ENCODE measurements at regions not wholly inside any gene's neighbourhood (a gene's known extent, or its start where the extent isn't known, plus 50 kb on each side); places are given as distances from the start of the nearest gene placed in this dataset.

DNA sequence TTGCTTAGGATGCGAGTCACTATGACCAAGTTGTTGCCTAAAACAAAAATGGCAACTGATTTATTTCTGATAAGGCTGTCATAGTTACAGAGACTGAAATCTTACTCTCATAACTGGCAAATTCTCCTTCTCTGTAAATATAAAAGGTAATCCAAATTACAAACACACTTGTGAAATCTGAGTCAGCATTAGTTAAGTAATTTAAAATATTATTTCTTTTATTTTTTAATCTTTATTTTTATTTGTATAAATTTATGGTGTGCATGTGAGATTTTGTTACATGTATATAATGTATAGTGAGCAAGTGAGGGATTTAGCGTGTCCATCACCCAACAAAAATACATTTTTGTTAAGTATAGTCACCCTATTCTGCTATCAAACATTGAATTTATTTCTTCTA lies 1342.8 kb upstream of the TMEFF2 start:
- TF ChIP-seq ZFX (IDR thresholded peaks at IDR 0.05; ENCODE audit: borderline replicate concordance): no peak
- TF ChIP-seq, protein P1, sequence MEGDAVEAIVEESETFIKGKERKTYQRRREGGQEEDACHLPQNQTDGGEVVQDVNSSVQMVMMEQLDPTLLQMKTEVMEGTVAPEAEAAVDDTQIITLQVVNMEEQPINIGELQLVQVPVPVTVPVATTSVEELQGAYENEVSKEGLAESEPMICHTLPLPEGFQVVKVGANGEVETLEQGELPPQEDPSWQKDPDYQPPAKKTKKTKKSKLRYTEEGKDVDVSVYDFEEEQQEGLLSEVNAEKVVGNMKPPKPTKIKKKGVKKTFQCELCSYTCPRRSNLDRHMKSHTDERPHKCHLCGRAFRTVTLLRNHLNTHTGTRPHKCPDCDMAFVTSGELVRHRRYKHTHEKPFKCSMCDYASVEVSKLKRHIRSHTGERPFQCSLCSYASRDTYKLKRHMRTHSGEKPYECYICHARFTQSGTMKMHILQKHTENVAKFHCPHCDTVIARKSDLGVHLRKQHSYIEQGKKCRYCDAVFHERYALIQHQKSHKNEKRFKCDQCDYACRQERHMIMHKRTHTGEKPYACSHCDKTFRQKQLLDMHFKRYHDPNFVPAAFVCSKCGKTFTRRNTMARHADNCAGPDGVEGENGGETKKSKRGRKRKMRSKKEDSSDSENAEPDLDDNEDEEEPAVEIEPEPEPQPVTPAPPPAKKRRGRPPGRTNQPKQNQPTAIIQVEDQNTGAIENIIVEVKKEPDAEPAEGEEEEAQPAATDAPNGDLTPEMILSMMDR (IDR thresholded peaks at IDR 0.05): no peak
- no peak overlapping the region for H3K27ac ChIP-seq

DNA sequence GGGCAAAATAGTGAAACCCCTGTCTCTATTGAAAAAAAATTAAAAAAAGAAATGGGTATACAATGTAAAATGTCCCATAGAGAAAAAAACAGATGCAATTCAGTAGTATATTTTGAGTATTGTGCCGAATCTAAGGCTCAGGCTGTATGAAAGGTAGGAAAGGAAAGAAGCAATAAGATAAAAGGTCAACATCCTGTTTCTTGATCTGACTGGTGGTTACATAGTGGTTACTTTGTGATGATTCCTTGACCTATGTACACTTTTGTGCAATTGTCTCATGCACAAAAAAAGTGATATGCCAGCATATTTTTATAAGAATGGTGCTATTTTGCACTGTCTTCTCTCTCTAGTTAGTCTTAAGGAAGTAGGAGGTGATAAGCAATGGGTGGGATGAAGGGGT lies 1333.7 kb upstream of the TMEFF2 start:
- no peak for TF ChIP-seq ZFX (IDR thresholded peaks at IDR 0.05; ENCODE audit: borderline replicate concordance)
- TF ChIP-seq, protein P1 (IDR thresholded peaks at IDR 0.05): no peak
- H3K27ac ChIP-seq: no peak overlapping the region

DNA sequence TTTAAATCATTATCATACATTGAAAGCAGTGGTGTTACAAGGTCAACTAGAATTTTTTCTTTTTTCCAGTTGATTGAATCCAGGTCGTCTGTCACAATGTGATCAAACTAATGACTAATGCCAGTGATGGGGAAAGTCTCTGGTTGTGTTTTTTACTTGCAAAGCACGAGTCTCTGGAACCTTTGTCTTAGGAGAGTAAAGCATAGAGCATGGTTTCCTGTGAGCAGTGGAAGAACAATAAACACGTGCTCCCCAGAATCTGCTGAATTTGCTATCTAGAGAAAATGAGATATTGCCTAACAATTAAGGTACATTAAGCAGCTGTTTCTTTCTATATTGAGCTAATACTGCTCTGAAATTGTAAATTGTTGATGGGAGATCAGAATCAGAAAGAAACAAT lies 1332.4 kb upstream of the TMEFF2 start:
- no peak for TF ChIP-seq ZFX (IDR thresholded peaks at IDR 0.05; ENCODE audit: borderline replicate concordance)
- TF ChIP-seq, protein P1 (IDR thresholded peaks at IDR 0.05): no peak
- H3K27ac ChIP-seq: no peak overlapping the region

DNA sequence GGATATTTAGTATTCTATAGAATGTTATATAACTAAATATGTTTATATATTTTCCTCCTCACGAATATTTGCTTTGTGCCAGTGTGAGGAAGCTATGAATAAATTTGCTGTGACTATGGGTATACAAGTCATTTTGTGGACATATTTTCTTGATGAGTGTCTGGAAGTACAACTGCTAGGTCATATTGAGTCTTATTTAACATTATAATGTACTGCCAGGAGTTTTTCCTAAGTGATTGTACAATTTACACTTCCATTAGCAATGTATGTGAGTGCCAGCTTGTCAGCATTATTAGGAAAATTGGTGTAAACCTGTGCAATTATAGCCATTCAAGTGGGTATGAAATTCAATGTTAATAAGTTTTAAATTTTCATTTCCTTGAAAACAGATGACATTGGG lies 1328.9 kb upstream of the TMEFF2 start:
- H3K27ac ChIP-seq: no peak overlapping the region
- TF ChIP-seq, protein P1 (IDR thresholded peaks at IDR 0.05): no peak
- no peak for TF ChIP-seq ZFX (IDR thresholded peaks at IDR 0.05; ENCODE audit: borderline replicate concordance)

DNA sequence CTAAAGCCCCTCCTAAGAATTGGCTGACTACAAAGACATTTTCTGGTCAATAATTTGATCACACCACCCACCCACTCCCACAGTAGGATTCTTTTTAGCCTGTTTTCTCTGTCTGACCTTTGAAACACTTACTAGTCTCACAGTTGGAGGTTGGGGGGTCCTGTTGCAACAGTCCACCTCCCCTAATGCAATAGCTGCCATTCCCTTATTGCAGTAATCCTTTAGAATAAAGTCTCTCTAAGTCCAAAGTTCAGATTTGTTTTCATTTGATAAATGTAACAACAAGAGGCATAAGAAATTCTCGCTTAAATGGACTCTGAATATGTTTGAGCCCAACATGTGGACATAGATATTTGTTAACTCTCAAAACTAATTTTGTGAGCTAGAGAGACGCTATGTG lies 1326.8 kb upstream of the TMEFF2 start:
- no peak overlapping the region for H3K27ac ChIP-seq
- no peak for TF ChIP-seq ZFX (IDR thresholded peaks at IDR 0.05; ENCODE audit: borderline replicate concordance)
- TF ChIP-seq, protein P1 (IDR thresholded peaks at IDR 0.05): no peak

DNA sequence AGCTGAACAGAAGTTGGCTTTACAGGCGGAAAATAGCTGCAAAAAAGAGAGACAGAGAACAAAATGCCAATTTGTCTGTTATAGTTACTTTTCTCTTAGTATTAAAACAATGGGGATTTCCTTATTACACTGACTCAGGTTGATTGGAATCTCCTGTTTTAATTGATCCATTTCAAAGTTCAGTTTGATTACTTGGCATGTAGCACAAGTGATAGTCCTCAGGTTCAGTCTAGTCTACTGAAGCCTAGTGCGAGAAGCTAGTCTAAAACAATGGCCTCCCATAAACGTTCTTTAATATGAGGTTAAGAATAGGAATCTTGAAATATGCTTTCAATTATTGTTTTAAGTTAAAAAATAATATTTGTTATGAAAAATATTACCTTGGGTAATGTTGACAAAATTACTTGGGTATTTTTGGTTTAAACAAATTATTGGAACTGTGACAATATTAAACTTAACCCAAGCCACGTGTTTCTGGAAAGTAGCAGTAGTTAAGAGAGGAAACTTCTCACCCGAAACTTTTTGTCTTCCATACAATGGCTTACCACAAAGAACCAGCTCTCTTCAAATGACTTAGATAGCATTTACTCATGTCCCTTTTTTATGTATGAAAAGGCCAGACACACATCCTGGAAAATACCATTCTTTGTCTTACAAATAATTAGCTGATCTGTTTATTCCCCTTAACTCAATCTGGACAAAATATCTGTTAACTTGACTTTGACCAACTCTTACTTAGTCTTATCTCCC lies 1326.2 kb upstream of the TMEFF2 start:
- H3K27ac ChIP-seq: no peak overlapping the region
- no peak for TF ChIP-seq ZFX (IDR thresholded peaks at IDR 0.05; ENCODE audit: borderline replicate concordance)
- TF ChIP-seq, protein P1 (IDR thresholded peaks at IDR 0.05): no peak

DNA sequence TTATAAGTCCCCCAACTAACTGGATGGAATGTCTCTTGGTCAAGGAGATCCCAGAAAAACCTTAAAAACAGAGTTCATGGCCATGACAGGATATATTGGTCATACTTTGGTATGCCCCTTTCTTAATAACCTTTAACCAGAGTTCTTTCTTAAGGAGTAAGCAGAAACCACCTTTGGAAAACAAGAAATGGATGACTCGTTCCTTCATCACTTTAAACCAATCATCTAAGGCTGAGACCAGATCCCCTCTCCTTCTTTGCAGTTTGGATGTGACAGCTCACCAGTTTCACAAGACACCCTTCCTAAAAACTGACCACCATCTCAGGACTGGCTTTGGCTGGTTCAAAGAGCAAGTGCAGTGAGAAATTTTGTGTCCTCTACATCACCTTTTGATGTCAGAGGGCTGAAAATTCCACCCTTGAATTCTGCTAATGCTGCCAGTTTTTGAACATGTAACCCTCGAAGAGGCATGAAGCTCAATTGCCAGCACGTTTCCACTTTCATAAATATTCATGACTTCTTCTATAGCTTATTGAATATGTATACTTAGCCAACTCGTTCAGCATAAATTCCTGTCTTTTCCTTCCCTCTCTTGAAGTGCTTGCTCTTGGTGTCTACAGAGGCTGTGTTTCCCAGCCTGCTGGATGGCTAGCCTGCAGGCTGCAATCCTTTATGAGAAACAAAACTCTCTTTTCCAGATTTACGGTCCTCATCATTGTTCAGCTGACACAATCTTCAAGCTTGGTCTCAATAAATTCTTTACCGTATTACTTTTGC lies 1323.5 kb upstream of the TMEFF2 start:
- no peak overlapping the region for H3K27ac ChIP-seq
- TF ChIP-seq, protein P1 (IDR thresholded peaks at IDR 0.05): no peak
- TF ChIP-seq ZFX (IDR thresholded peaks at IDR 0.05; ENCODE audit: borderline replicate concordance): no peak

Data from 22Rv1 (cell line).